ENCODE measurements at regions not wholly inside any gene's neighbourhood (a gene's known extent, or its start where the extent isn't known, plus 50 kb on each side); places are given as distances from the start of the nearest gene placed in this dataset.

- TF ChIP-seq ZFP3 (CRISPR knock-in tag; IDR thresholded peaks at IDR 0.05): no peak
- no peak for TF ChIP-seq ZNF8 (CRISPR knock-in tag; IDR thresholded peaks at IDR 0.05)
- TF ChIP-seq RARB (CRISPR knock-in tag; IDR thresholded peaks at IDR 0.05): no peak
- no peak for TF ChIP-seq CSDC2 (CRISPR knock-in tag; IDR thresholded peaks at IDR 0.05)
- TF ChIP-seq TOX (CRISPR knock-in tag; IDR thresholded peaks at IDR 0.05; ENCODE audit: borderline replicate concordance): no peak
- no peak for TF ChIP-seq GLIS3 (CRISPR knock-in tag; IDR thresholded peaks at IDR 0.05)
- no peak for TF ChIP-seq PATZ1 (CRISPR knock-in tag; IDR thresholded peaks at IDR 0.05; ENCODE audit: borderline replicate concordance)
- no peak for TF ChIP-seq CREB5 (CRISPR knock-in tag; IDR thresholded peaks at IDR 0.05; ENCODE audit: low read depth)
- no peak for TF ChIP-seq OSR1 (CRISPR knock-in tag; IDR thresholded peaks at IDR 0.05)
Measured at GRCh38 chr13:106712381-106712780, 144.4 kb upstream of the ARGLU1 start.
